NCI-H1092 treated with DMSO at 0.1 percent for 48 hours (cell line): ENCODE measurements at regions not wholly inside any gene's neighbourhood (a gene's known extent, or its start where the extent isn't known, plus 50 kb on each side); places are given as distances from the start of the nearest gene placed in this dataset.
"Not testable (repeated sequence)": the region's sequence is repeated elsewhere in the genome, so short reads cannot be mapped to it uniquely, and the experiment has no call there.

Experiments
- DNase-seq: peaks from one replicate; lab custom pipeline; 2025; lab: John Stamatoyannopoulos, UW

DNA sequence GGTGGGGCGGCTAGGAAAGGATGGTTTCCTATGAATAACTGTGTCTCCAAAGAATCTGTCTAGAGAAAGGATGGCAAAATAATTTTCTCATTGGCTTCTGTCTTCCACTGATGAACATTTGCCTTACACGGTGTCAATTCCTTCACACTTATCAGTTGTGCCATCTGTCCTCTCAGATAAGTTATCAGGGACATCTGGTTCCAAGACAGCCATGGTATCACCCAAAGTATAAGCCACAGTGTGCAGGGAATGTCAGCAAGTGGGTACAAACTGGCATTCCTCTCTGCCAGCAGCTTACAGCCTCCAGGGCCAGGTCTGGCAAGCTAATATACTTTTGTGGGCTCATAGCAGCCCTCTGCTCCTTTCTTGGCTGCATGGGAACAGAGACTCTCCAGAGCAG lies 1092.0 kb downstream of the EFNA5 start:
- no peak for DNase-seq

DNA sequence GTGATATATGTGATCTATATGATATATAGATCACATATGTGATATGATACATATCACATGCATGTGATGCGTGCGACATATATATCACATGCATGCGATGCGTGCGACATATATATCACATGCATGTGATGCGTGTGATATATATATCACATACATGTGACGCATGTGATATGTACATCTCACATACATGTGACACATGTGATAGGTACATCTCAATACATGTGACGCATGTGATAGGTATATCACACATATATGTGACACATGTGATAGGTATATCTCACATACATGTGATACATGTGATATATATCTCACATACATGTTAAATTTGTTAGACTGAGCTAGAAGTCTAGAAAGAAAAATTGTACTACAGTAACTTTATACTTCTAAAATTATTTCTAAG lies 1095.9 kb downstream of the EFNA5 start:
- no peak for DNase-seq

DNA sequence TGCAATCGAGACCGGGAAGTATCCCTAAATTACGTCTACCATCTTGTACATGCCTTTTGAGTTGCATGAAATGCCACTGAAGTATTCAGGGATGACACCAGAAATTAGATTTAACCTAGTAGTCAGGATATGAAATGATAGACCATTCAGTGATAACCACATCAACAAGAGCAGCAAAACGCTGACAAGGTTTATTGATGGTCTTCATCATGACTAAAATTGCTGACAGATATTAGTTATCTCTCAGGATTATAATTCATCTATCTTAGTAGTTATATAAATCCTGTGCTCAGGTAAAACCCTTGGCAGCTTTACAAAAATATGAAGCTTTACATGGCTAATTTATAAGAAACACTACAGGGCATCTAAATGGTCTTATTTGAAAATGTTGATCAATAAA lies 1104.7 kb downstream of the EFNA5 start:
- DNase-seq, result no peak

- no peak for DNase-seq
Measured at GRCh38 chr5:106545325-106545724, 1125.4 kb downstream of the EFNA5 start.

GRCh38 chr5:106543330-106543729 lies 1127.4 kb downstream of the EFNA5 start:
- DNase-seq, result no peak

DNA sequence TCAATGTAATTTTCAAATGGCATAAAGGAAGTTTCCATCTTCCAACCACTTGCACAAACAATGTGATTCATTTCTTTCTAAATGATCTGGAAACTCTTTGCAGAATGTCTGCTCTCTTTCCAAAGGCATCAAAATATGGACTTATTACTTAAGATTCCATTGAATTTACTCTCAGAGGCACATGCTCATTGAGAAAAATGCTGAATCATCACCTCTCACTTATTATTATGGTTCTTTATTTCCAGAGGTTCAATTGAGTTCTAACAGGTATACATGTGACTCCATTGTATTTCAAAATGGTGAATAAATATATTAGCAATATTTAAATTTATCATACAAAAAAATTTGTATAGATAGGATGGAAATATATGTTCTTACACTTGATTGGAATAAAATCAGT lies 1140.6 kb downstream of the EFNA5 start:
- no peak for DNase-seq

DNA sequence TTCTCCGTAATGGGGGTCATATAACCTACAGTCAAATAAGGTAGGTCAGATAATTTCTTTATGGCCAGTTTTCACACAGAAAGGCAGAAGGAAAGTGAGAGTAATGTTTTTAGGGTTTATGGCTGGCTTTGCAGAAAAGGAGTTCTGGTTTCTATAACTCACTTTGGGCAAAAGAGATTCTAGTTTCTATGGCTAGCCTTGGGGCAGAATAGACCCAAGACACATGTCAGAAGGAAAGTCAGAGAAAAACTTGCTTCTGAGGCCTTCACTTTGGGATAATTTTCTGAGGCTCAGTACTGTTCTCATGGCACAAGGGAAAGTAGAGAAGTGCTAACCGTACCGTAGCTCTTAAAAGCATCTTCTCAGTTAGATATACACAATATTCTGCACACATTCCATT lies 1145.3 kb downstream of the EFNA5 start:
- no peak for DNase-seq

DNA sequence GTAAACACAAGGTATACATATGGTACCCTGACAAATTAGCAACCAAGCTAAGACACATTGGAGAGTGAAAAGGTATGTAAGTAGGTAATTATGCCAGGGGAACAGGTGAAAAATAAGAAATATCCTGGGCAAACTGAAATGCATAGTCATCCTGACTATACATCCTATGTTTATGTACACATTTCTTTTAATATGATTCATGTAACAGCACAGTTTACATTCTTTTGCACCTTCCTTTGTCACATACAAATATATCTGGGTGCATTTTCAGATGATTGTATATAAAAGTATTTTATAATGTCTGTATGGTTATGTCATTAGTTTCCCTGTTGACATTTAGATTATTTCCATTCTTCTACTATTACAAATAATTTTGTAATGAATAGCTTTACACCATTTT lies 1146.9 kb downstream of the EFNA5 start:
- DNase-seq, result no peak

DNA sequence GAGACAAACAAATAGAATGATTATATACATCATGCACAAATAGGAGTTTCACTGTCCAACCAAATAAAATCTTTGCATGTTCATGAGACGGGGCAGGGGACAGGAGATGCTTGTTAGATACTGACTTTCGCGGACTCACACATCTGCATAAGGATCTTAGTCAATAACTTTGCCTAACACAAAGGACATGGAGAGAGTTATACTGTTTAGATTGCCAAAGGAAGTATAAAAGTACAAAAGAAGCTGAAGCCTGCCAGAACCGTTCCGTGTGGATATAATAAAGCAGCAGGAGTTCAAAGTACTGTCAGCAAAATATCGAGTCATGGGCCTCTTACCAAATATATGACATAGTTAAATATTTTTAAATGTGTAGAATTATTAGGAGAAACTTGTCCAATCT lies 1148.4 kb downstream of the EFNA5 start:
- no peak for DNase-seq

DNA sequence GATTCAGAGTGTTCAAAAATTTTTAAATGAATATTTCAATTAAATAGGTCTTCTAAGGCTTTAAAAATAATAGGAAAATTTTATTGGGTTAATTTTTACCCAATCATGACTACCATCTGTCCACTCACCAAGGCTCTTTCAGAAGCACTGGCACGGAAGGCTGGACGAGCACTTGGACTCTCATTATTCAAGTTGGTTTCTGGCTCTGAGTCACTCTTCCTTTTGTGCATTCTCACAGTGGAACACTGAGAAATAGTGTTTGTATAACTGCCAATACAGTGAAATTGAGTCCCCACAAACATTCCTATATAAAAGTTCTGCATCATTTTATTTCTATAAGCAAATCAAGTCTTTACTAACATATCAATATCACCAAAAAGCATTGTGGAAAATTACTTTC lies 1149.0 kb downstream of the EFNA5 start:
- no peak for DNase-seq

DNA sequence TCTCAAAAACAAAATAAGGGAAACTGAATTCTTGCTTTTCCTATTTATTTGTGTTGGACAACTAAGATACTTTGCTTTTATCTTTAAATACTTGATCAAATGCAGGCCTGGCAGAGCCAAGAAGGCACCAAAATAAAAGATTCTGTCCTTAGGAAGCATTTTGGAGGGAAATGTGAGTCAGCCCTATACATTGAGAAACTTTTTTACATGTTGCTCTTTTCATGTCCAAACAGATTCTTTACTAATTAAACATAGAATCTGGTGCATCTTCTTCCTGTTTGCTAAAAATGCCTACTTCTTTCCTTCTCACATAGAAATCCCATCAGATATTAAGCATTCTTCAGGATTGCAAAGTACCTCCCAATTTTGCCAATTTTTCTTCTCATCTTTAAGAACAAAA lies 1160.4 kb downstream of the EFNA5 start:
- no peak for DNase-seq

DNA sequence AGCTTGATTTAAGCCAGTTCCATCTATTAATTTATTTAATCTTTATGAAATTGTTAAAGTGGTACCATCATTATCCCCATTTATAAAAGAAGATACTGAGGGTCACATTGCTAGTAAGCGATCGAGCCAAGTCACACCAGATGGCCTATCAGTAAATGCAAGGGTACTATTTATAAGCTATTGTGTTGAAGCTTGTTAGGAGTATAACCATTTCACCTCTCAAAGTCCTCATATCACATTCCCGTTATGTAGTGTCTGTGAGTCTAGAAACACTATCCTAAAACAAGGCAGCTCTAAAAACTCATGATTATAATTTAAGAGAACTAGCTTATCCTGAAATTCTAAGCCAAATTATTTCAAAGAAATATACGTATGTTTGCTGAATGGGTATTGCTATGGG lies 1161.8 kb downstream of the EFNA5 start:
- no peak for DNase-seq

DNA sequence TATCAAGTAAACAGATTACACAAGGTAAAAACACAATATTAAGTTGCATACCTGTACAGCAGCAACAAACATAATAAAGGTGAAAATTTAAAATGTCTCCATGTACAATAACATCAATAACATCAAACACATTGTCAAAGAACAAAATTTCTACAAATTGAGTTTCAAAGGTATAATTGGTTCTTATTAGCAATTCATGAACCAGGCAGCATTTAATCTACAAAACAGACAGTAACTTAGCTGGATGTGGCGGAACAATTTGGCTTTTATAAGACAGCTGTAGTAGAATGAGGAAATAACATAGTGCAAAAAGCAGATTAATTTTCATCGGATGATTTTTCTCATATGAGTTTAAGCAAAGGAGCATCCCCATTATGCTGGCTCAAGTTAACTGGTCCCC lies 1176.8 kb downstream of the EFNA5 start:
- DNase-seq, result no peak

DNA sequence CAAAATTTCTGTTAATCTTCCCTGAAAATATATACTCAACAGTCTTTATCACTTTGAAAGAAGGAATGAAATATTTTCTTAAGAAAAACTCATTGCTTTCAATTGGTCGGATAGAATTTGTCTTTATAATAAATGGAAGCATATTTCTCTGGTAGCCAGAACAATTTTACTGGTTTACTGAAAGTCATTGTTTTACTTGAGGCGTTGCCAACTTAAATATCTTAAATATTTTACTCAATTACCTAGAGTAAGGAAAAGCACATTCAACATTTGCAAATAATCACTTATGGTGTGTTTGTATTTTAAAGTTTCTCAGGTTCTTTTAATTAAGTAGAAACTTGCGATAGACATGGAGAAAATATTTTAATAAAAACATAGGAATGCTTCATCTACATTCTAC lies 1181.7 kb downstream of the EFNA5 start:
- no peak for DNase-seq

DNA sequence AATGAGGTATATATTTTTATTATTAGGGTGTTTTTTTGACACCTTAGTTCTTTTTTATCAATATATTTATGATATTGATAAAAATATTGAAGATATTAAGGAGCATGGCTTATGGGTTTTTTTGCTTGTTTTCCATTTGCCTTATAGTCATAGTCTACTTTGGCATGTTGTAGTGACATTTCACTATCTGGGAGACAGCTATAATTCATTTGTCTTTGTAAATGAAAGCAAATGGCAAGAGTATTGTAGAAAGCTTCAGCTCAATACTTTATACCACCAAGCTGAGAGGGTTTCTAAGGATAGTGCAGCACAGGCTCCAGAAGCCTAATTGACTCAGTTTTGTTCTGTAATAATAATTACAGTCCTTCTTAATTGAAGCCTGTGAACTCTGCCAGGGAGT lies 1182.3 kb downstream of the EFNA5 start:
- no peak for DNase-seq

GRCh38 chr5:106481374-106481773 lies 1189.4 kb downstream of the EFNA5 start:
- DNase-seq, result no peak

GRCh38 chr5:106476630-106477029 lies 1194.1 kb downstream of the EFNA5 start:
- no peak for DNase-seq

- no peak for DNase-seq
Measured at GRCh38 chr5:106474066-106474465, 1196.7 kb downstream of the EFNA5 start.

DNA sequence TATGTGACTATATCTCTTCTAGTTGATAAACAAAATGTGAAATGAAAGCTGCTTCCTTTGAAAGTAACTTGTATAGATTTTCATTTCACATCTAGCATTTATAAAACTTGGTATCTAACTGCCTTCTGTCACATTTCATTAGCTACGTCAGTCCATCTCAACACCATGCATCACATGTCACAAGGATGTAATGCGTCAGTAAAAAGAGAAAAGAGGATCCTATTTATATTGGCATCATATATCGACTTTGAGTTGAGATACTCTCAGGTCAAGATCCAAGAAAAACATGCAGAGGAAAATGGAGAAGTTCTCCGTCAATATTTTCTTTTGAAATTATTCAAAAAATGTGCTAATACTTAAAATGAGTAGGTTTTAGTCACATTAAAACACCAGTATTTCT lies 1211.2 kb downstream of the EFNA5 start:
- no peak for DNase-seq

DNA sequence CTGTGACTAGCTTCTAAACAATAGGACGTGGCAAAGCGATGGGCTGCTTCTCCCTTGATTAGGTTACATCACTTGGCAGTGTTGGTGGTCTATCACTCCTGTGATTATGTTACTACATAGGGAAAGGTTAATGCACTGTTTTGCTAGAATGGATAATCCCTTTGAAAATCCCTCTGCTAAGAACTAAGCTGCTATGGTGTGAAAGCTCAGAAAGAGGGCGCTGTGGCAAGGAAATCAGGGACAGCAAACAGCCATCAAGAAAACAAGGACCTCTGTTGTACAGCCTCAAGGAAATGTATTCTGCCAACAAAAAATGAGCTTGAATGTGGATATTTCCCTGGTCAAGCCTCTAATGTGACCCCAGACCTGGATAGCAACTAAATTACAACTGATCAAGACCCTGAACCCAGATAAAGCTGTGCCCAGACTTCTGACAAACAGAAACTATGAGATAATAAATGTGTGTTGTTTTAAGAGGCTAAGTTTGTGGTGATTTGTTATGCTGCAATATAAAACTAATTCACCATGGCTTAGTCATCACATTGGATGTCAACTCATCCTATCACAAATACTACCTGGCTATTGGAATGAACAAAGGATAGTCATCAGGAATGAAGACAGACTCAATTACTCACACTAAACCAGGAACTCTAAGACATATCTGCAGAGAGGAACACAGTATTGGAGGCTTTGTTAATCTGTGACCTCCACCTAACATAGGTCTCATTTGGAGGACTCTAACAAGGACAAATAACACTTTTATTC lies 1215.9 kb downstream of the EFNA5 start:
- DNase-seq, result no peak

DNA sequence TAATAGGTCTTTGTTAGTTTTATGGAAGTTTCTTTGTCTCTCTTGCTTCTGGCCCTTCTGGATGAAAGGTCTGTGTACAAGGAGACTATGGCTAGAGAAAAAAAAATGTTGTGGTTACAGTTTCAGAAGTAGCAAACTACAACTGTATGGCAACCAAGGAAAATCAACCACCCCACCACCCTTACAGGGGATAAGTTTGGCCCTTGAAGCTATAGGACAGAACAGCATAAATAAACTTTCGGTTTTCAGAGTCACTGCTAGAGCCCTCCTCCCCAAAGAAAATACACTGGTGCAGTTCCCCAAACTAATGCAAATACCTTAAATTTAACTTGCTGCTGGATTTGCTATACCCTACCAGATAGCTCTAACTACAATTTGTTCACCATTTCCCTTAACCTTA lies 1216.7 kb downstream of the EFNA5 start:
- DNase-seq, result no peak

- no peak for DNase-seq
Measured at GRCh38 chr5:106451998-106452397, 1218.7 kb downstream of the EFNA5 start.

- no peak for DNase-seq
Measured at GRCh38 chr5:106443746-106444145, 1227.0 kb downstream of the EFNA5 start.

DNA sequence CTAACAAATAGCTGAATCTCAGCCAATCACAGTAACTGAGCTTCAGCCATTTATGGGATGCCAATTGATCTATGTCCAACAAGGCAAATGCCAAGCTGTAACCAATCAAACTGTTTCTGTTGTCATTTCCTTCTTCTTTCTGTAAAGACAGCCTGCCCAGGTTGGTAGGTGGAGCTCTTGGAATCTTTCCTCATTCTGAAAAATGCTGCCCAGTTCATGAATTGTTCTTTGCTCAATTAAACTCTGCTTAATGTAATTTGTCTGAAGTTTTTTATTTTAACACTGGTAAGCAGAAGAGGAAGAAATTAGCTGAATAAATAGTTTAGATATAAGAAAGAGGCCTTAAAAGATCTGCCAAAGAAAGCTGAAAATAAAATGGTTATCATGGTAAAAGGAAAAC lies 1235.6 kb downstream of the EFNA5 start:
- DNase-seq, result no peak

- DNase-seq, result not testable (repeated sequence)
Measured at GRCh38 chr5:106430733-106431132, 1240.0 kb downstream of the EFNA5 start.
